HEK293 (cell line): ENCODE measurements at regions not wholly inside any gene's neighbourhood (a gene's known extent, or its start where the extent isn't known, plus 50 kb on each side); places are given as distances from the start of the nearest gene placed in this dataset.

Experiments
- CTCF ChIA-PET: fragments of 350-600 bp; formaldehyde crosslinking; extraction: SDS; loops from one replicate; lab custom pipeline; 2021; ENCODE audit warnings: antibody characterized with exemption; lab: Yijun Ruan, JAX
- POLR2A ChIA-PET: fragments of 300-600 bp; formaldehyde crosslinking; extraction: SDS; loops from one replicate; lab custom pipeline; 2020; ENCODE audit warnings: antibody characterized with exemption, inconsistent platforms; lab: Yijun Ruan, JAX
- H3K27ac ChIP-seq: fragments of 200-500 bp; sonication (Bioruptor generic); 2 replicates; pipeline ENCODE4 v1.5.1; 2014; ENCODE audit warnings: low read depth, low read length, control low read depth, inconsistent platforms; ENCODE audit errors: extremely low read depth
- H3K36me3 ChIP-seq, 2 experiments: fragments of 200-500 bp in 1 of 2; sonication (Bioruptor generic) in 1 of 2; 1 replicate in 1 of 2; 2 replicates in 1 of 2; pipeline ENCODE4 v1.5.1; 2014 to 2017; ENCODE audit warnings: inconsistent platforms in 2 of 2, low read length in 2 of 2; ENCODE audit not compliant: control insufficient read depth in 2 of 2, insufficient read depth in 1 of 2
- H3K4me1 ChIP-seq: fragments of 200-500 bp; sonication (Bioruptor generic); 2 replicates; pipeline ENCODE4 v1.5.1; 2014; ENCODE audit warnings: mild to moderate bottlenecking, low read length, inconsistent platforms; ENCODE audit not compliant: control insufficient read depth, insufficient read depth
- H3K4me3 ChIP-seq: 2 replicates; pipeline ENCODE4 v1.5.1; 2011; ENCODE audit warnings: low read depth, mild to moderate bottlenecking, control low read depth, low read length, moderate library complexity
- H3K9me3 ChIP-seq: fragments of 200-500 bp; sonication (Bioruptor generic); 2 replicates; pipeline ENCODE4 v1.5.1; 2014; ENCODE audit warnings: low read depth, low read length, inconsistent platforms; ENCODE audit not compliant: control insufficient read depth, insufficient read depth
- BCL11B ChIP-seq: fragments of 450-650 bp; formaldehyde crosslinking; IDR thresholded peaks from 2 replicates; pipeline ENCODE4 v1.5.1; 2016; ENCODE audit warnings: low read depth, missing biosample characterization, missing genetic modification characterization
- IKZF3 ChIP-seq: fragments of 450-650 bp; IDR thresholded peaks from 2 replicates; pipeline ENCODE4 v1.5.0; 2018; ENCODE audit warnings: missing biosample characterization, mild to moderate bottlenecking, missing genetic modification characterization, moderate library complexity
- KLF1 ChIP-seq: fragments of 450-650 bp; formaldehyde crosslinking; IDR thresholded peaks from 2 replicates; pipeline ENCODE4 v1.5.1; 2016; ENCODE audit warnings: missing biosample characterization, missing genetic modification characterization
- KLF9 ChIP-seq: fragments of 450-650 bp; formaldehyde crosslinking; IDR thresholded peaks from 2 replicates; pipeline ENCODE4 v1.5.1; 2016; ENCODE audit warnings: missing biosample characterization, missing genetic modification characterization, low read depth
- OSR2 ChIP-seq: fragments of 450-650 bp; formaldehyde crosslinking; IDR thresholded peaks from 2 replicates; pipeline ENCODE4 v1.5.1; 2016; ENCODE audit warnings: missing biosample characterization, missing genetic modification characterization
- SCRT1 ChIP-seq: fragments of 450-650 bp; formaldehyde crosslinking; IDR thresholded peaks from 2 replicates; pipeline ENCODE4 v1.5.1; 2016; ENCODE audit warnings: missing biosample characterization, missing genetic modification characterization, borderline replicate concordance
- ZBTB20 ChIP-seq: fragments of 450-650 bp; formaldehyde crosslinking; IDR thresholded peaks from 2 replicates; pipeline ENCODE4 v1.5.1; 2016; ENCODE audit warnings: missing biosample characterization, missing genetic modification characterization
- ZBTB44 ChIP-seq: fragments of 450-650 bp; IDR thresholded peaks from 2 replicates; pipeline ENCODE4 v1.5.1; 2018; ENCODE audit warnings: missing biosample characterization, mild to moderate bottlenecking, missing genetic modification characterization
- ZBTB49 ChIP-seq: fragments of 450-650 bp; formaldehyde crosslinking; IDR thresholded peaks from 2 replicates; pipeline ENCODE4 v1.5.1; 2016; ENCODE audit warnings: missing biosample characterization, missing genetic modification characterization, low read depth
- ZBTB8A ChIP-seq: fragments of 450-650 bp; formaldehyde crosslinking; IDR thresholded peaks from 2 replicates; pipeline ENCODE4 v1.5.1; 2016; ENCODE audit warnings: missing biosample characterization, missing genetic modification characterization
- ZNF121 ChIP-seq: fragments of 450-650 bp; formaldehyde crosslinking; IDR thresholded peaks from 2 replicates; pipeline ENCODE4 v1.5.1; 2016; ENCODE audit warnings: missing biosample characterization, missing genetic modification characterization
- ZNF16 ChIP-seq: fragments of 450-650 bp; formaldehyde crosslinking; IDR thresholded peaks from 2 replicates; pipeline ENCODE4 v1.5.1; 2016; ENCODE audit warnings: low read depth, missing biosample characterization, missing genetic modification characterization
- ZNF24 ChIP-seq: fragments of 450-650 bp; formaldehyde crosslinking; IDR thresholded peaks from 2 replicates; pipeline ENCODE4 v1.5.1; 2016; ENCODE audit warnings: missing biosample characterization, missing genetic modification characterization
- ZNF366 ChIP-seq: fragments of 450-650 bp; formaldehyde crosslinking; conservative IDR thresholded peaks from 2 replicates; pipeline ENCODE4 v1.5.1; 2016; ENCODE audit warnings: missing biosample characterization, missing genetic modification characterization
- ZNF398 ChIP-seq: fragments of 450-650 bp; formaldehyde crosslinking; IDR thresholded peaks from 2 replicates; pipeline ENCODE4 v1.5.1; 2017; ENCODE audit warnings: missing biosample characterization, missing genetic modification characterization
- ZNF426 ChIP-seq: fragments of 450-650 bp; formaldehyde crosslinking; IDR thresholded peaks from 2 replicates; pipeline ENCODE4 v1.5.1; 2017; ENCODE audit warnings: missing biosample characterization, missing genetic modification characterization, mild to moderate bottlenecking, inconsistent platforms, moderate library complexity
- ZNF549 ChIP-seq: fragments of 450-650 bp; IDR thresholded peaks from 2 replicates; pipeline ENCODE4 v1.5.1; 2018; ENCODE audit warnings: missing biosample characterization, missing genetic modification characterization, mild to moderate bottlenecking, inconsistent platforms, moderate library complexity
- ZNF571 ChIP-seq: fragments of 450-650 bp; formaldehyde crosslinking; IDR thresholded peaks from 2 replicates; pipeline ENCODE4 v1.5.0; 2017; ENCODE audit warnings: missing biosample characterization, missing genetic modification characterization
- ZNF580 ChIP-seq: fragments of 450-650 bp; formaldehyde crosslinking; IDR thresholded peaks from 2 replicates; pipeline ENCODE4 v1.5.1; 2016; ENCODE audit warnings: missing biosample characterization, missing genetic modification characterization
- ZNF626 ChIP-seq: fragments of 450-650 bp; sonication (Bioruptor Pico); formaldehyde crosslinking; IDR thresholded peaks from 2 replicates; pipeline ENCODE4 v1.5.1; 2018; ENCODE audit warnings: missing biosample characterization, missing genetic modification characterization, inconsistent platforms
- ZNF76 ChIP-seq: fragments of 450-650 bp; formaldehyde crosslinking; IDR thresholded peaks from 2 replicates; pipeline ENCODE4; 2016; ENCODE audit warnings: low read depth, missing biosample characterization, missing genetic modification characterization, borderline replicate concordance
- ZNF768 ChIP-seq: fragments of 450-650 bp; formaldehyde crosslinking; IDR thresholded peaks from 2 replicates; pipeline ENCODE4 v1.5.1; 2018; ENCODE audit warnings: missing biosample characterization, mild to moderate bottlenecking, missing genetic modification characterization
- ZNF785 ChIP-seq: fragments of 450-650 bp; formaldehyde crosslinking; IDR thresholded peaks from 2 replicates; pipeline ENCODE4 v1.5.1; 2016; ENCODE audit warnings: missing biosample characterization, missing genetic modification characterization
- ZNF837 ChIP-seq: fragments of 450-650 bp; formaldehyde crosslinking; IDR thresholded peaks from 2 replicates; pipeline ENCODE4 v1.5.1; 2016; ENCODE audit warnings: missing biosample characterization, missing genetic modification characterization
- ZNF843 ChIP-seq: fragments of 450-650 bp; formaldehyde crosslinking; IDR thresholded peaks from 2 replicates; pipeline ENCODE4 v1.5.1; 2016; ENCODE audit warnings: missing biosample characterization, missing genetic modification characterization

GRCh38 chr1:79304131-79304530 is 297.6 kb upstream of the ADGRL4 start (continued):
- TF ChIP-seq ZNF398 (tag by site-specific recombination): no peak
- no peak for TF ChIP-seq ZNF426 (tag by site-specific recombination)
- no peak for TF ChIP-seq ZNF785 (tag by site-specific recombination)
- no peak for TF ChIP-seq BCL11B (tag by site-specific recombination)
- no peak for TF ChIP-seq KLF1 (tag by site-specific recombination)
- no peak for TF ChIP-seq OSR2 (tag by site-specific recombination)

GRCh38 chr1:79303040-79303439 is 296.5 kb upstream of the ADGRL4 start:
- Histone ChIP-seq H3K9me3 (no peaks in the 10 kb centered on the region), H3K4me3 (no peak overlapping the region), H3K4me1 (no peaks in the 10 kb centered on the region), H3K27ac (no peak overlapping the region), H3K36me3 (no peaks in the 10 kb centered on the region)
- ChIA-PET CTCF (no interaction called here), POLR2A (no interaction called here)
- TF ChIP-seq ZNF549 (tag by site-specific recombination): no peak
- TF ChIP-seq ZBTB8A (tag by site-specific recombination): no peak
- TF ChIP-seq ZNF626 (tag by site-specific recombination): no peak
- no peak for TF ChIP-seq KLF9 (tag by site-specific recombination)
- no peak for TF ChIP-seq ZBTB44

- ChIA-PET POLR2A (no interaction called here), CTCF (no interaction called here)
- no peaks in the 10 kb centered on the region for H3K36me3 ChIP-seq
- no peak overlapping the region for H3K4me3 ChIP-seq
- no peak overlapping the region for H3K27ac ChIP-seq
- no peaks in the 10 kb centered on the region for H3K9me3 ChIP-seq
- no peaks in the 10 kb centered on the region for H3K4me1 ChIP-seq
- TF ChIP-seq ZNF426 (tag by site-specific recombination): no peak
These were observed 295.9 kb upstream of the ADGRL4 start for GRCh38 chr1:79302380-79302930.

- Histone ChIP-seq H3K36me3 (no peaks in the 10 kb centered on the region), H3K9me3 (no peaks in the 10 kb centered on the region), H3K4me3 (no peak overlapping the region), H3K27ac (no peak overlapping the region), H3K4me1 (no peaks in the 10 kb centered on the region)
- ChIA-PET POLR2A (no interaction called here), CTCF (no interaction called here)
- TF ChIP-seq KLF9 (tag by site-specific recombination) (no peak), IKZF3 (no peak), ZNF837 (no peak), ZNF580 (tag by site-specific recombination) (no peak), ZNF843 (tag by site-specific recombination) (no peak), OSR2 (tag by site-specific recombination) (no peak), KLF1 (tag by site-specific recombination) (no peak), ZNF76 (no peak), ZBTB20 (tag by site-specific recombination) (no peak), ZNF768 (tag by site-specific recombination) (no peak), ZNF571 (tag by site-specific recombination) (no peak), ZNF24 (tag by site-specific recombination) (no peak), ZNF366 (tag by site-specific recombination) (no peak), ZNF16 (tag by site-specific recombination) (no peak), ZBTB49 (tag by site-specific recombination) (no peak), ZNF121 (tag by site-specific recombination) (no peak), SCRT1 (no peak)
These were observed 289.4 kb upstream of the ADGRL4 start for GRCh38 chr1:79295967-79296366.
